ENCODE measurements at regions not wholly inside any gene's neighbourhood (a gene's known extent, or its start where the extent isn't known, plus 50 kb on each side); places are given as distances from the start of the nearest gene placed in this dataset.
A peak's percentile ranks its signal among the peaks of the same experiment; 100 is the strongest.

DNA sequence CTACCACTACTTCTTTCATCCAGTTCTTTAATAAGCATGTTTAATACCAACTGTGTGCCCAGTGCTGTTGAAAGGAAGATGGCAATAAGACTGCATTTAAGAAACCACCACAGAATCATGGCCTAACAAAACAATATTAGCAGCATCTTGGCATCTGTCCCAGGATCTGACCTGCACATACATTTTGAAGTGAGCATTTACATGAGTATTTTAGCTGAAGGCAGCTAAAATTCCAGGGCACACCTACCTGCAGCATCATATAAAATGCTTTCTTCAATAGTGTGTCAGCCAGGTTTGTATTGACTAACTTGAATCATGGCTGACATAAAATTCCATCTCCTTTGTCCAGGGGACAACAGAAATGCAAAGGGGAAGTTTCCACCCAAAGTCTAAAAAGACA lies 65.0 kb upstream of the ARHGAP5 start:
- no peak overlapping the region for H3K27ac ChIP-seq (ENCODE audit: low read length)
- no peak for DNase-seq

DNA sequence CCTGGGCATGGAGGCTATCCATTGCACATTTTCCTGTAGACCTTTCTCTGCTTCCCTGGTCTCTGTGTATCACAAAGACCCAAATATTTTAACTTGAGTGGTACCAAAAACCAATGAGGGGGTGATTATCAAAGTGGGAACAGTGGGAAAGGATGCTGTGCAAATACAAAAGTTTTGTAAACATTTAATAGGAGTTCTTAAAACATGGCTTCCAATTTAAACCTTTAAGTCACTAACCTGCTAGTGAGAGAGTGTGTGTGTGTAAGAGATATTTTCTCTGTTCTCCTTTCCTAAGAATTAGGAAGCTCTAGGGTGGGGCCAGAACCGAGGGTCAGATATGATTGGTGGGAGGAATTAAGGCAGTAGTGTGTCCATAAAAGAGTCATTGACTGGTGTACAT lies 64.5 kb upstream of the ARHGAP5 start:
- Histone ChIP-seq H3K9me3 (ENCODE audit: control insufficient read depth, low read length) (no peaks in the 10 kb centered on the region), H3K27me3 (ENCODE audit: control insufficient read depth, insufficient read depth) (no peaks in the 10 kb centered on the region), H3K27ac (ENCODE audit: low read length) (no peak overlapping the region), H3K4me3 (ENCODE audit: low read length) (no peak overlapping the region), H3K4me1 (ENCODE audit: control insufficient read depth, insufficient read depth, low read length) (no peaks in the 10 kb centered on the region)
- 84% methylated on average over 1 of the region's 1 CpG for WGBS
- intact Hi-C loops (cut with DNase I) = no loop called here
- no peak for ATAC-seq
- DNase-seq = no peak

More for the DNA sequence above, 65.0 kb upstream of the ARHGAP5 start:
- H3K4me3 ChIP-seq (ENCODE audit: low read length) = no peak overlapping the region
- no peaks in the 10 kb centered on the region for H3K27me3 ChIP-seq (ENCODE audit: control insufficient read depth, insufficient read depth)
- ATAC-seq = no peak
- no peaks in the 10 kb centered on the region for H3K4me1 ChIP-seq (ENCODE audit: control insufficient read depth, insufficient read depth, low read length)
- intact Hi-C loops (cut with DNase I) = no loop called here
- H3K9me3 ChIP-seq (ENCODE audit: control insufficient read depth, low read length) = no peaks in the 10 kb centered on the region

DNA sequence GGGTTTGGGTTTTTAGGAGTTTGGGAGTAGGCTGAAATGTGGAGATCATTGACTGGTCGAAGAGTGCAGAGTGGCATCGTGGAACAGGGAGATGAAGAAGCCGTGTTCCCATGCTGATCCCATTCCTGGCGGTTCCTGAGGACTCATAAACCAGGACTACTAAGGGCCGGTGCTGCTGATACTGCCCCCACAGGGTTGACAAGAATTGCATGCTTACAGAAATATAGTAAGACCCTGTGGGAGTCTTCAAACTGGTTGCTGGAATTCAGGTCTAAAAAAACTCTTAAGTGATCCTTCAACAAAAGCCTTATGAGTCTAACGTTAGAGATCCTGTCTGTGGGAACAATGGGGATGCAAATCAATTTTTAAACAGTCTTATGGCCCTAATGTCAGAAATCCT lies 64.0 kb upstream of the ARHGAP5 start:
- Histone ChIP-seq H3K9me3 (ENCODE audit: control insufficient read depth, low read length) (no peaks in the 10 kb centered on the region), H3K4me1 (ENCODE audit: control insufficient read depth, insufficient read depth, low read length) (no peaks in the 10 kb centered on the region), H3K27me3 (ENCODE audit: control insufficient read depth, insufficient read depth) (no peaks in the 10 kb centered on the region), H3K27ac (ENCODE audit: low read length) (no peak overlapping the region), H3K4me3 (ENCODE audit: low read length) (no peak overlapping the region)
- intact Hi-C loops (cut with DNase I) = no loop called here
- 83% methylated on average over 6 of the region's 6 CpGs for WGBS
- ATAC-seq = no peak
- no peak for DNase-seq

DNA sequence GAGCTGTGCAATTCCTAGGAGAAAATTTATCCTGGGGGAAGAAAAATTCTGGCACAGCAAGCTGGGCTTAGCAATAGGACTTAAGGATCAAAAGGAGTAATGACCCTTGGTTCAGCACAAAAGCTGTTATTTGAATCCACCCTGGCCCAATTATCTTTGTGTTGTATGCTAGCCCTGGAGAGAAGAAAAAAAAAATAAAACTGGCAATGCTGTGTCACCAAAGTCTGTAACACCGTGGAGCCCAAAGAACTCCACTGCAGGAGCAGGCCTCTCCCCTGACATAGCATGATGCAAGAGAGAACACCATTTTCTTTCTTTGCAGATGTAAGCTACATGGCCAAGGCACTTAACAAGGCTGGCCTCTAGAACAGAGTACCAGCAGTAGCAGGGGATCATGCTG lies 63.0 kb upstream of the ARHGAP5 start:
- Histone ChIP-seq H3K4me1 (ENCODE audit: control insufficient read depth, insufficient read depth, low read length) (no peaks in the 10 kb centered on the region), H3K27ac (ENCODE audit: low read length) (no peak overlapping the region), H3K9me3 (ENCODE audit: control insufficient read depth, low read length) (no peaks in the 10 kb centered on the region), H3K27me3 (ENCODE audit: control insufficient read depth, insufficient read depth) (no peaks in the 10 kb centered on the region), H3K4me3 (ENCODE audit: low read length) (no peak overlapping the region)
- ATAC-seq (no peak), DNase-seq (no peak)
- intact Hi-C loops (cut with DNase I) = no loop called here
- 51% methylated on average over 1 of the region's 1 CpG for WGBS

DNA sequence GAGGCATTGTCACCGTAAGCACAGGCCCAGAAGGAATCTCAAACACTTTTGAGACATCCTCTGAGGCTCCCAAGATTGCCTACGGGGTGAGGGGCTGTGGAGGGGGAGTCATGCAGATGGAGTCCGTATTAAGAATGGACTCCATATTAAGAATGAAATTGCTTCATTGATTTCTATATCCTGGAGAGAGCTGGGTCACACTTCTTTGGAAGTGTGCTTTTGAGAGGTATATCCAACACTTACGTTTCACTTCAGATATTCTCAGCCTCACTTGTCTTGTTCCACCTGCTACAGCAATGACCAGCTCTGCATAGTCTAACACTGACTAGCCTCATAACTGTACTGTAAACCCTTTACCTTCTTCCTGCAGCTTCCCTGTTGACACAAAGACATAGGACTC lies 62.6 kb upstream of the ARHGAP5 start:
- H3K4me3 ChIP-seq (ENCODE audit: low read length) = no peak overlapping the region
- H3K9me3 ChIP-seq (ENCODE audit: control insufficient read depth, low read length) = no peaks in the 10 kb centered on the region
- H3K27me3 ChIP-seq (ENCODE audit: control insufficient read depth, insufficient read depth) = no peaks in the 10 kb centered on the region
- H3K4me1 ChIP-seq (ENCODE audit: control insufficient read depth, insufficient read depth, low read length) = no peaks in the 10 kb centered on the region
- 67% methylated on average over 4 of the region's 4 CpGs for WGBS
- intact Hi-C loops (cut with DNase I) = no loop called here
- ATAC-seq (no peak), DNase-seq (no peak)
- no peak overlapping the region for H3K27ac ChIP-seq (ENCODE audit: low read length)

DNA sequence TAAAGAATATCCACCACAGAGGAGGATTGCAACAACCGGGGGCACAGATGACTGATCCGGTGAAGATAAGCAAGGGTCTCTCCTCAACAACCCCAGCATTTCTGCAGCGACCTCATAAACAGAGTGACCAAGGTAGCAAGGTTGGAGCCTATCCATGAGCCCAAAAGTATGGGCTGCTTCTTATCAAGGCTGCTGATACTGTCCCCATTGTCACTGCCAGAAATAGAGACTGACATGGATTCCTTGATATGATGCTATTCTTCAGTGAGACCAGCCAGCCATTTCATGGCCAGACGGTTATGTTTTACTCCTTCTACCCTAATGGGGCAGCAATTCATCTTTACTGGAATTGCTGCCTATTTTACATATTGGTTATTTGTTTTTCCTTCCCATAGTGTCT lies 61.9 kb upstream of the ARHGAP5 start:
- intact Hi-C loops (cut with DNase I) = no loop called here
- H3K4me1 ChIP-seq (ENCODE audit: control insufficient read depth, insufficient read depth, low read length) = no peaks in the 10 kb centered on the region
- H3K27me3 ChIP-seq (ENCODE audit: control insufficient read depth, insufficient read depth) = no peaks in the 10 kb centered on the region
- ATAC-seq (no peak), DNase-seq (no peak)
- no peaks in the 10 kb centered on the region for H3K9me3 ChIP-seq (ENCODE audit: control insufficient read depth, low read length)
- no peak overlapping the region for H3K27ac ChIP-seq (ENCODE audit: low read length)
- no peak overlapping the region for H3K4me3 ChIP-seq (ENCODE audit: low read length)
- WGBS = 69% methylated on average over 4 of the region's 4 CpGs

DNA sequence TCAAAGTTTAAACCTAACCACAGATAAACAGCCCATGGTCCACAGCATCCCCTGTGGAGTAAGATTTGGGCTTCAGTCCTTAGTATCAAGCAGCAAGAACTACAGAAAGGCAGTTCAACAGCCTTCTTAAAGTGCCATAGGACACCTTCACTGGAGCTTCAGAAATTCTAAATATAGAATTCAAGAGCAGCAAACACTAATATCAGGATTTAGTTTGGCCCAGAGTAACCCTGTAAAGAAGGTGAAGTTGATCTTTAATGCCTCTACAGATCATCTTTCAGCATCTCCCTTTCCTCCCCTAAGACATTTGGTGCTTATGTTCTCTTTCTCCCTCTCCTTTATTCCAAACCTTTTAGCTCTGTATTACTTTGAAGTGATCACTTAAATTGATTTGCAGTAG lies 59.5 kb upstream of the ARHGAP5 start:
- DNase-seq (no peak), ATAC-seq (no peak)
- Histone ChIP-seq H3K4me3 (ENCODE audit: low read length) (no peak overlapping the region), H3K27me3 (ENCODE audit: control insufficient read depth, insufficient read depth) (no peaks in the 10 kb centered on the region), H3K4me1 (ENCODE audit: control insufficient read depth, insufficient read depth, low read length) (peaks cover 2% of the 10 kb centered on the region), H3K27ac (ENCODE audit: low read length) (no peak overlapping the region), H3K9me3 (ENCODE audit: control insufficient read depth, low read length) (no peaks in the 10 kb centered on the region)
- intact Hi-C loops (cut with DNase I) = no loop called here

GRCh38 chr14:32018391-32019092 lies 58.6 kb upstream of the ARHGAP5 start:
- ATAC-seq (no peak), DNase-seq (no peak)
- Histone ChIP-seq H3K4me3 (ENCODE audit: low read length) (no peak overlapping the region), H3K9me3 (ENCODE audit: control insufficient read depth, low read length) (no peaks in the 10 kb centered on the region), H3K4me1 (ENCODE audit: control insufficient read depth, insufficient read depth, low read length) (peaks cover 4% of the 10 kb centered on the region), H3K27me3 (ENCODE audit: control insufficient read depth, insufficient read depth) (no peaks in the 10 kb centered on the region), H3K27ac (ENCODE audit: low read length) (peak overlapping the region; percentile 79)
- 67% methylated on average over 3 of the region's 3 CpGs for WGBS
- intact Hi-C loops (cut with DNase I) = no loop called here

DNA sequence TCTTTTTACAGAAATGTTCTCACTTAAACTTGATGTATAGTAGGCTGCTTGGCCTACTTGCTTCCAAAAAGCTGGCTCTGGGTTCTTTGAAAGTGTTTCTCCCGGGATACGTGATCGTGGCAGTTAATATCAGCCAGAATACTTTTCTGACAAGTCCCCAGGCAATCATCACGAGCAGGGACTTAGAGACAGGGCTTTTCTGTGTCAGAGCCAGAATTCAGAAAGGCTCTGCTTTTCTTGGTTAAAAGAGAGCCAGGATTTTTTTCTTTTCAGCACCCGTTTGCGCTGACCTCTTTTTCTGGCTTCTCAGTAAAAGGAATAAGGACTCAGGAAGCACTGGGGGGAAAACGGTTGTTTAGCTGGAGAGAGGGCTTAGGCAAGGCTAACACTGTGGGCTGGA lies 57.8 kb upstream of the ARHGAP5 start:
- WGBS = 41% methylated on average over 7 of the region's 7 CpGs
- DNase-seq (no peak), ATAC-seq (peak; percentile 38 to 59)
- intact Hi-C loops (cut with DNase I) = no loop called here
- Histone ChIP-seq H3K4me1 (ENCODE audit: control insufficient read depth, insufficient read depth, low read length) (peaks cover 4% of the 10 kb centered on the region), H3K27me3 (ENCODE audit: control insufficient read depth, insufficient read depth) (no peaks in the 10 kb centered on the region), H3K4me3 (ENCODE audit: low read length) (no peak overlapping the region), H3K27ac (ENCODE audit: low read length) (peak overlapping the region; percentile 79), H3K9me3 (ENCODE audit: control insufficient read depth, low read length) (no peaks in the 10 kb centered on the region)

GRCh38 chr14:32020882-32021281 lies 56.2 kb upstream of the ARHGAP5 start:
- WGBS = 94% methylated on average over 4 of the region's 4 CpGs
- no peak for DNase-seq
- intact Hi-C loops (cut with DNase I) = no loop called here
- Histone ChIP-seq H3K4me1 (ENCODE audit: control insufficient read depth, insufficient read depth, low read length) (peaks cover 4% of the 10 kb centered on the region), H3K9me3 (ENCODE audit: control insufficient read depth, low read length) (no peaks in the 10 kb centered on the region), H3K27ac (ENCODE audit: low read length) (no peak overlapping the region), H3K27me3 (ENCODE audit: control insufficient read depth, insufficient read depth) (no peaks in the 10 kb centered on the region), H3K4me3 (ENCODE audit: low read length) (no peak overlapping the region)
- ATAC-seq = no peak

- intact Hi-C loops (cut with DNase I) = no loop called here
- no peaks in the 10 kb centered on the region for H3K9me3 ChIP-seq (ENCODE audit: control insufficient read depth, low read length)
- no peaks in the 10 kb centered on the region for H3K27me3 ChIP-seq (ENCODE audit: control insufficient read depth, insufficient read depth)
- H3K27ac ChIP-seq (ENCODE audit: low read length) = no peak overlapping the region
- no peak for ATAC-seq
- DNase-seq = no peak
- WGBS = 92% methylated on average over 3 of the region's 3 CpGs
- H3K4me1 ChIP-seq (ENCODE audit: control insufficient read depth, insufficient read depth, low read length) = peaks cover 4% of the 10 kb centered on the region
- H3K4me3 ChIP-seq (ENCODE audit: low read length) = no peak overlapping the region
These were observed 55.8 kb upstream of the ARHGAP5 start for GRCh38 chr14:32021341-32021740.

DNA sequence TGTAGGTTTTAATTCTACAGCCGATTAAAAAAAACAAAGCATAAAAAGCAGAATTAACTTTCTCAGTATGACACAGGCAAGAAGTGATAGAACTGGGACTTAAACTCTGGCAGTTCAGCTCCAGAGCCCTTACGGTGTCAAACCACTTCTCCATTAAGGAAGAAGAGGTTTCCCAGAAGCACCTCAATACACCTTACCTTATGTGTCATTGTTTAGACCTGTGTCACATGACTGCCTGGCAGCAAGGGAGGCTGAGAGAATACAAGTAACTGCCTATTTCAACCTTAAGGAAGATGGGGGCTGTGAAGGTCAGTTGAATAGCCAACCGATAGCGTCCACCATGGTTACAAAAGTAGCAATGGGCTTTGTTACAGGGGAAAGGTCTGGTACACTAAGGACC lies 54.6 kb upstream of the ARHGAP5 start:
- H3K4me3 ChIP-seq (ENCODE audit: low read length) = no peak overlapping the region
- H3K4me1 ChIP-seq (ENCODE audit: control insufficient read depth, insufficient read depth, low read length) = peaks cover 4% of the 10 kb centered on the region
- intact Hi-C loops (cut with DNase I) = loop anchor here in 1 of 4 donors (2.0 kb wide), 1 partner anchor 46 kb away; no protein-coding TSS in a partner anchor
- DNase-seq = no peak
- H3K9me3 ChIP-seq (ENCODE audit: control insufficient read depth, low read length) = no peaks in the 10 kb centered on the region
- WGBS = 95% methylated on average over 4 of the region's 4 CpGs
- H3K27ac ChIP-seq (ENCODE audit: low read length) = no peak overlapping the region
- no peak for ATAC-seq
- no peaks in the 10 kb centered on the region for H3K27me3 ChIP-seq (ENCODE audit: control insufficient read depth, insufficient read depth)
